Sigmoid colon (tissue), 6 donors: ENCODE measurements at regions not wholly inside any gene's neighbourhood (a gene's known extent, or its start where the extent isn't known, plus 50 kb on each side); places are given as distances from the start of the nearest gene placed in this dataset.

Source experiments
- DNase-seq: peaks from one replicate; pipeline ENCODE4 v3.0.0-alpha.2; 2019
- H3K27ac ChIP-seq, 4 donors: fragments of 200-600 bp; sonication (generic); one replicate each; pipeline ENCODE4 v1.5.1; 2016 to 2019; ENCODE audit warnings: mild to moderate bottlenecking in 1 of 4
- H3K27me3 ChIP-seq, 3 donors: fragments of 200-600 bp; sonication (generic); one replicate each; pipeline ENCODE4 v1.5.1; 2019; ENCODE audit warnings: mild to moderate bottlenecking in 1 of 3
- H3K36me3 ChIP-seq, 4 donors: fragments of 200-600 bp; sonication (generic); one replicate each; pipeline ENCODE4 v1.5.1; 2016 to 2019
- H3K4me1 ChIP-seq, 4 donors: fragments of 200-600 bp; sonication (generic); one replicate each; pipeline ENCODE4 v1.5.1; 2017 to 2019
- H3K4me3 ChIP-seq, 4 donors: fragments of 200-600 bp; sonication (generic); one replicate each; pipeline ENCODE4 v1.5.1; 2017 to 2019; ENCODE audit warnings: mild to moderate bottlenecking in 2 of 4, moderate library complexity in 1 of 4
- H3K9me3 ChIP-seq, 4 donors: fragments of 200-600 bp in 3 of 4; sonication (generic) in 3 of 4; one replicate each; pipeline versions ENCODE4 v1.5.1 to v1.6.1; 2013 to 2019
- EP300 ChIP-seq, 4 donors: sonication (generic); formaldehyde crosslinking; IDR thresholded peaks; one replicate each; pipeline ENCODE4 v1.6.1; 2017; ENCODE audit warnings: antibody characterized with exemption in 4 of 4
- POLR2A ChIP-seq, 2 donors: fragments of 450-650 bp; IDR thresholded peaks; one replicate each; pipeline ENCODE4 v1.6.1; 2016; ENCODE audit warnings: antibody characterized with exemption in 2 of 2, mild to moderate bottlenecking in 2 of 2, moderate library complexity in 2 of 2
- POLR2AphosphoS5 ChIP-seq, 4 donors: sonication (generic); formaldehyde crosslinking; IDR thresholded peaks; one replicate each; pipeline ENCODE4 v1.6.1; 2017; ENCODE audit warnings: antibody characterized with exemption in 4 of 4
- WGBS, 2 donors: extraction: QIAGEN DNeasy Blood & Tissue Kit; methylation state at CpG; one replicate each; pipeline ENCODE4 v1.1.7; 2013; 5-methylcytosine and 5-hydroxymethylcytosine counted together
- intact Hi-C: fragments of 100-400 bp; cut with DNase I; formaldehyde crosslinking; loops from one replicate; pipeline ENCODE4 v1.15.1; 2023
- TF ChIP-seq, protein P1 (sequence below), 4 experiments: fragments of 450-650 bp in 3 of 4; fragments of 200-600 bp in 1 of 4; IDR thresholded peaks; one replicate each; pipeline ENCODE4 v1.5.1; 2016 to 2019; ENCODE audit warnings: antibody characterized with exemption in 4 of 4, mild to moderate bottlenecking in 3 of 4, moderate library complexity in 2 of 4
- donor health status: healthy with polysubstance abuse.
- donor health status: healthy.

DNA sequence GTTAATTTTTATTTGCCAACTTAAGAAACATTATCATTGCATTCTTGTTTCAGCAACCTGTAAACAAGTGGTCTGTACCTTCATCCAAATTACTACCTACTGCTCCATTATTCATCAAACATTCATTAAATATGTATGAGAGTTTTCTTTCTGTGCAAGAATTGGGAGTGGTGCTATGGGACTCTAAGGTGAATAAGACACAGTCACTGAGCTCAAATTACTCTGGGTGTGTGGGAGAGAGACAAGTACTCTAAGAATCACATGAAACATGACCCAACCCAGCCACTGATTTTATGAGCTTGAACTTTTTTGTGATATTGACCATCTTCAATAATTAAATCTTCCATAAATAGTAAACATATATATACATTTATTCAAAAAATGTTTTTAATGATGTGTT is 227.2 kb upstream of the TP63 start:
- no peaks in the 10 kb centered on the region for H3K36me3 ChIP-seq
- no peak overlapping the region for H3K27ac ChIP-seq
- no peak overlapping the region for H3K4me3 ChIP-seq
- DNase-seq = no peak
- intact Hi-C loops = no loop called here
- no peaks in the 10 kb centered on the region for H3K27me3 ChIP-seq
- H3K9me3 ChIP-seq = no peaks in the 10 kb centered on the region
- H3K4me1 ChIP-seq = no peaks in the 10 kb centered on the region
- no peak for TF ChIP-seq EP300 (IDR thresholded peaks at IDR 0.05)
- no peak for TF ChIP-seq POLR2AphosphoS5 (IDR thresholded peaks at IDR 0.05)

DNA sequence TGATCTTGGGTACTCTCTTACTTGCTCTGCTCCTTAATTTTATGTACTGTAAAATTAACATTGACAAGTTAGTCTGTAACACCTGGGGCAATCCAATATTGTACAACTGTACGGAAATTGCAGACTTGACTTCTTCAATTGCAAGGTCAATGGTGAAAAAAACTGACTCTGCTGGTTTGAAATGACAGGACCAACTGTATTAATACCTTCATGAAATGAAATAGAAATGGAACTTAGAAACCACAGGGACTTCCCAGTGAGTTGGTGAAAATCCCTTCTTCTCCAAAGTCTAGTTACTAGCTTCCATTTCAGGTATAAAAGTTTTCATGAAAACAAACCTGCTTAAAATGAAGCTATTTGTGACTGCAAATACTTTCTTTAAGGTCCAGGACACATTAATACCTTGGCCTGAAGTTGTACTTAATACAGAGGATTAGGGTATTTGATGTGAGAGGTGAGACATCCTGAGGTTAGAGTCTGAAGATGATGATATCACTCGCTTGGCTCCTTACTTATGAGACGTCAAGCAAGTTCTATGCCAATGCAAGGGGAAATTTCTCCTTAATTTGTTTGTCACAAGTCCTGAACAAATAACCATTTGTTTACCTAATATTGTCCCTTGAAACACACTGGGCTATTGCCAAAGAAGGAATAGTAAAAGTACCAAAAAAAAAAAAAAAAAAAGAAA is 226.2 kb upstream of the TP63 start:
- no peaks in the 10 kb centered on the region for H3K36me3 ChIP-seq
- DNase-seq = no peak
- 90 to 91% methylated on average over 3 of the region's 3 CpGs for WGBS, 2 donors
- H3K4me1 ChIP-seq = no peaks in the 10 kb centered on the region
- H3K27me3 ChIP-seq = no peaks in the 10 kb centered on the region
- H3K27ac ChIP-seq = no peak overlapping the region
- intact Hi-C loops = no loop called here
- H3K4me3 ChIP-seq = no peak overlapping the region
- TF ChIP-seq, protein P1, sequence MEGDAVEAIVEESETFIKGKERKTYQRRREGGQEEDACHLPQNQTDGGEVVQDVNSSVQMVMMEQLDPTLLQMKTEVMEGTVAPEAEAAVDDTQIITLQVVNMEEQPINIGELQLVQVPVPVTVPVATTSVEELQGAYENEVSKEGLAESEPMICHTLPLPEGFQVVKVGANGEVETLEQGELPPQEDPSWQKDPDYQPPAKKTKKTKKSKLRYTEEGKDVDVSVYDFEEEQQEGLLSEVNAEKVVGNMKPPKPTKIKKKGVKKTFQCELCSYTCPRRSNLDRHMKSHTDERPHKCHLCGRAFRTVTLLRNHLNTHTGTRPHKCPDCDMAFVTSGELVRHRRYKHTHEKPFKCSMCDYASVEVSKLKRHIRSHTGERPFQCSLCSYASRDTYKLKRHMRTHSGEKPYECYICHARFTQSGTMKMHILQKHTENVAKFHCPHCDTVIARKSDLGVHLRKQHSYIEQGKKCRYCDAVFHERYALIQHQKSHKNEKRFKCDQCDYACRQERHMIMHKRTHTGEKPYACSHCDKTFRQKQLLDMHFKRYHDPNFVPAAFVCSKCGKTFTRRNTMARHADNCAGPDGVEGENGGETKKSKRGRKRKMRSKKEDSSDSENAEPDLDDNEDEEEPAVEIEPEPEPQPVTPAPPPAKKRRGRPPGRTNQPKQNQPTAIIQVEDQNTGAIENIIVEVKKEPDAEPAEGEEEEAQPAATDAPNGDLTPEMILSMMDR (IDR thresholded peaks at IDR 0.05) = no peak
- no peak for TF ChIP-seq POLR2AphosphoS5 (IDR thresholded peaks at IDR 0.05)
- no peak for TF ChIP-seq EP300 (IDR thresholded peaks at IDR 0.05)
- TF ChIP-seq POLR2A (IDR thresholded peaks at IDR 0.05) = no peak
- no peaks in the 10 kb centered on the region for H3K9me3 ChIP-seq

DNA sequence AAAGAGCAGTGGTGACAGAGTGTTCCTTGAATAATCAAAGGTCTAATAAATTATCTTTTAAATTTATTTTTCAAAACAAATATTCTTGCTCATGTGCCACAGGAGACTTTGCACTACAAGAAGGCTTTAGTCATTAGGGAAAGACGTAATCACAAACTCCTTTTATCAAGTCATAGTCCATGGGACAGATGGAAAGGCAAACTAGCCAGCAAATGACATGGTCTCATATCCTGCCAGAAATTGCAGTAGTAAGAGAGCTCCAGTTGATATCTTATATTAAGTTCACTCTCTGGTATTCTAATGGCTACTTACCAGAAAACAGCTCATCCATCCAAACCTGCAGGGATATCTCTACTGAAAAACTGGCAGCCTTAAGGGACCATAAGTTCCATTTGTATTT is 225.0 kb upstream of the TP63 start:
- no peak for DNase-seq
- Histone ChIP-seq H3K27ac (no peak overlapping the region), H3K4me3 (no peak overlapping the region), H3K27me3 (no peaks in the 10 kb centered on the region), H3K4me1 (no peaks in the 10 kb centered on the region), H3K36me3 (no peaks in the 10 kb centered on the region), H3K9me3 (no peaks in the 10 kb centered on the region)
- TF ChIP-seq POLR2A (IDR thresholded peaks at IDR 0.05) = no peak
- no peak for TF ChIP-seq POLR2AphosphoS5 (IDR thresholded peaks at IDR 0.05)
- TF ChIP-seq EP300 (IDR thresholded peaks at IDR 0.05) = no peak
- TF ChIP-seq, protein P1 (IDR thresholded peaks at IDR 0.05) = no peak
- intact Hi-C loops = no loop called here
- 94% methylated on average over 1 of the region's 1 CpG for WGBS, 2 donors

DNA sequence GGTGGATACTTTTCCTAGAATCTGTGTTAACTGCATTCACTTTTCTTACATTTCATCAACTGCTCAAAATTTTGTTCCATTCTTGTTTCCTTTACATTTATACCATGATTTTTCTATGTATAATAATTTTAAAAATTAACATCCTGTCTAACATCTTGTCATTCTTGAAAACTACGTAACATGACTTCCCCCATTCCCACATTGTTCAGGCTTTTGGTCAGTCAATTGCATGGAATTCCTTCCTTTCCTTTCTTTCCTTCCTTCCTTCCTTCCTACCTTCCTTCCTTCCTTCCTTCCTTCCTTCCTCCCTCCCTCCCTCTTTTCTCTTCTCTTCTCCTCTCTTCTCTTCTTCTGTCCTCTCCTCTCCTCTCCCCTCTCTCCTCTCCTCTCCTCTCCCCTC is 220.7 kb upstream of the TP63 start:
- intact Hi-C loops = no loop called here
- no peaks in the 10 kb centered on the region for H3K9me3 ChIP-seq
- TF ChIP-seq EP300 (IDR thresholded peaks at IDR 0.05) (no peak), POLR2AphosphoS5 (IDR thresholded peaks at IDR 0.05) (no peak), POLR2A (IDR thresholded peaks at IDR 0.05) (no peak)
- TF ChIP-seq, protein P1 (IDR thresholded peaks at IDR 0.05) = no peak
- no peaks in the 10 kb centered on the region for H3K4me1 ChIP-seq
- DNase-seq = no peak
- H3K27ac ChIP-seq = no peak overlapping the region
- H3K36me3 ChIP-seq = no peaks in the 10 kb centered on the region
- WGBS, 2 donors = 96 to 100% methylated on average over 1 of the region's 1 CpG
- H3K27me3 ChIP-seq = no peaks in the 10 kb centered on the region
- H3K4me3 ChIP-seq = no peak overlapping the region

DNA sequence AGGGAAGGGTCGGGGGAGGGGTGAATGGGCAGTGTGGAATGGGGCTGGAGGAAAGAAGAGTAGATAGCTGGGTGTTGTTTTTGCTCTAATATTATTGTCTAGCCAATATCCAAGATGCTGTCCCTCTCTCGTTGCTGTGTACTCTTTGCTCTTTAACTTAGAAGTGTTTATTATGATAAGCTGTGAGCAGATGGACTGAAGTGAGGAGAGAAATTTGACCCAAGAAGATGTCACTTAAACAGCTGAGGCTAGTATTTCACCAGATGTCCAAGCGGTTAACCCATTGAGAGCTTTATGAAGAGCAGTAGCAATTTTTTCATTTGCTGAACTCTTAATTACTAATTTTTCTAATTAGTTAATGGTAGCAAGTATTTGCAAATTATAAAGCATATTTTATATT is 212.2 kb upstream of the TP63 start:
- no peak for TF ChIP-seq EP300 (IDR thresholded peaks at IDR 0.05)
- intact Hi-C loops = no loop called here
- H3K27ac ChIP-seq = no peak overlapping the region
- no peaks in the 10 kb centered on the region for H3K4me1 ChIP-seq
- no peaks in the 10 kb centered on the region for H3K36me3 ChIP-seq
- no peak for DNase-seq
- WGBS, 2 donors = 68 to 80% methylated on average over 3 of the region's 3 CpGs
- H3K9me3 ChIP-seq = no peaks in the 10 kb centered on the region
- H3K4me3 ChIP-seq = no peak overlapping the region
- H3K27me3 ChIP-seq = no peaks in the 10 kb centered on the region

DNA sequence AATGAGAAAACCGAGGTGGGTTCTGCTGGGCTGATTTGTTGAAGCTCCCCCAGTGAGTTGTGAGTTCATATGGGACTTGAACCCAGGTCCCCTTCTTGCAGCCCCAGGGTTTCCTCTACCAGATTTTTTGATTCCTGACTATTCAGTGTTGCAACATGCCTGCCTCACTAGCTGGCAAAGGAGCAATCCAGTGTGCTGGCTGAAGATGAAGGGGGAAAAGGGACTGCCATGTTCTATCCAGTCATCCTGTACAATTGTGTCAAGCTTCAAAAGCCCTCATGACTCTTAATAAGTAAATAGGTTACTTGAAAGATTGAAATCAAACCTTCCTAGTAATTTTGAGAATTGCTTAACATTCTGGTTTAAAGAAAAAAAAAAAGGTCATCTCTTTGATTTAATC is 211.5 kb upstream of the TP63 start:
- H3K27me3 ChIP-seq = no peaks in the 10 kb centered on the region
- 85 to 88% methylated on average over 1 of the region's 1 CpG for WGBS, 2 donors
- no peaks in the 10 kb centered on the region for H3K36me3 ChIP-seq
- intact Hi-C loops = no loop called here
- H3K4me1 ChIP-seq = no peaks in the 10 kb centered on the region
- H3K9me3 ChIP-seq = no peaks in the 10 kb centered on the region
- DNase-seq = no peak
- H3K27ac ChIP-seq = no peak overlapping the region
- no peak overlapping the region for H3K4me3 ChIP-seq
- TF ChIP-seq POLR2AphosphoS5 (IDR thresholded peaks at IDR 0.05) (no peak), EP300 (IDR thresholded peaks at IDR 0.05) (no peak), POLR2A (IDR thresholded peaks at IDR 0.05) (no peak)
- TF ChIP-seq, protein P1 (IDR thresholded peaks at IDR 0.05) = no peak
